GM10248 (cell line): ENCODE measurements at regions not wholly inside any gene's neighbourhood (a gene's known extent, or its start where the extent isn't known, plus 50 kb on each side); places are given as distances from the start of the nearest gene placed in this dataset.

Source experiments
- CTCF ChIA-PET: fragments of 300-600 bp; sonication (Branson Sonifier 250); formaldehyde crosslinking; extraction: SDS; loops from one replicate; lab custom pipeline; 2021; ENCODE audit warnings: antibody characterized with exemption; lab: Yijun Ruan, JAX
- POLR2A ChIA-PET: fragments of 350-650 bp; sonication (Branson Sonifier 250); formaldehyde crosslinking; extraction: SDS; loops from one replicate; lab custom pipeline; 2020; ENCODE audit warnings: antibody characterized with exemption; lab: Yijun Ruan, JAX
- DNase-seq: peaks from one replicate; pipeline ENCODE4 v3.0.0; 2012; ENCODE audit errors: extremely low spot score
- CTCF ChIP-seq: IDR thresholded peaks from 2 replicates; pipeline ENCODE4 v1.5.1; 2012; ENCODE audit warnings: mild to moderate bottlenecking, low read depth; ENCODE audit errors: extremely low read depth, missing control alignments, control extremely low read depth

DNA sequence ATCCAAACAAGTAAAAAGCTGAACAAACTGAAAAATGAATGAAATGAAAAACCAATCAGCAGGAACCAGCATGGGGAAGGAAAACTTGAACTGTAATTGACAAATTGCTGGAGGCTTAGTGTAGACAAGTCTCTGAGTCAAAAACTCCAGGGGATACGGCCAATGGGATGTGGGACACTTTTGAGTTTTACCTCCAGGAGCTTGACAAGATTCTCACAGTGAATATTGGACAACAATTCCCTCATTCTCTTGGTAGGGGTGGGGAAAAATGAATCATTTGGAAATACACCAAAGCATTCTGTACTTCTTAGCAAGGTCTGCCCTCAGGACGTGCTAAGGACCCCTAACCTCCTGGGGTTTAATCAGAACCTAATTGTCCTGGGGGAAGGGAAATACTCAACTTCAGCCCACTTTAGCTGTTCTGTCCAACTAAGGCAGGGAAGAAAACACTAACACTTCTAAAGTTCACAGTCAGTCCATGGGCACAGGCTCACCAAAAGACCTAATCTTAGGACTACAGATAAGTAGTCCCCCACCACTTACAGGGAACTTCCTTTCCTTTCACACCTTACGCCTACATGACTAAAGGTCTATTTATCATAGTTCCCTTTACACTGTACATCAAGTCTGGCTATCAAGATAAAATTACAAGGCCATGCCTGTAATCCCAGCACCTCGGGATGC is 60.7 kb upstream of the CDC42BPA start:
- DNase-seq = no peak
- ChIA-PET CTCF (interaction anchor here (1.1 to 1.4 kb wide), 2 partner anchors 13 to 662 kb away, joined by 3 read pairs; no protein-coding TSS in a partner anchor), POLR2A (no interaction called here)
- no peak for TF ChIP-seq CTCF

GRCh38 chr1:227378181-227378580 is 59.9 kb upstream of the CDC42BPA start:
- ChIA-PET CTCF (interaction anchor here (1.1 to 1.4 kb wide), 2 partner anchors 14 to 661 kb away, joined by 3 read pairs; no protein-coding TSS in a partner anchor), POLR2A (no interaction called here)
- TF ChIP-seq CTCF = no peak
- DNase-seq = no peak

- TF ChIP-seq CTCF = no peak
- no peak for DNase-seq
- POLR2A ChIA-PET = no interaction called here
- CTCF ChIA-PET = no interaction called here
Observed at GRCh38 chr1:227374846-227375245, 56.6 kb upstream of the CDC42BPA start.

DNA sequence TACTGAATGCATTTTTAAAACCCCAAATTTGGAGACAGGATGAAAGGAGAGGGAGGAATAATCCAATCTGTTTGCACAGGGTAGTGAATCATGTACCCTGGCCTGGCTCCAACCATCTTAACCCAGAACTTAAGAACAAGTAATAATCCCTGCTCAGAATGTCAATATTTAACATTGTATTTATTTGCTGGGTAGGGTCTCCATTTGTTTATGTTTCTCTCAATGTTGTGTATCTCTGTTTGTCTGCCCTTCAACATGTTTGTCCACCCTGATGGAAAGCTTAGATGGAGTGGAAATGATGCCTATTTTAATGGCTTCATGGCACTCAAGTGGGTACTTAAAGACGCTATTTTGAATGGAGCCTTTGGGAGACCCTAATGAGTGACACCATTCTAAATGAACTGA is 54.4 kb upstream of the CDC42BPA start:
- DNase-seq = no peak
- POLR2A ChIA-PET = no interaction called here
- TF ChIP-seq CTCF = no peak
- CTCF ChIA-PET = no interaction called here

- POLR2A ChIA-PET = no interaction called here
- CTCF ChIA-PET = no interaction called here
- TF ChIP-seq CTCF = no peak
- no peak for DNase-seq
Observed at GRCh38 chr1:227370533-227371254, 52.4 kb upstream of the CDC42BPA start.

- DNase-seq = no peak
- ChIA-PET CTCF (no interaction called here), POLR2A (no interaction called here)
- no peak for TF ChIP-seq CTCF
Observed at GRCh38 chr1:227369102-227369760, 50.9 kb upstream of the CDC42BPA start.
